H1 (cell line): ENCODE measurements at regions not wholly inside any gene's neighbourhood (a gene's known extent, or its start where the extent isn't known, plus 50 kb on each side); places are given as distances from the start of the nearest gene placed in this dataset.

Experiments used
- CTCF ChIA-PET: fragments of 300-600 bp; sonication (Branson Sonifier 250); formaldehyde crosslinking; loops from one replicate; lab custom pipeline; 2021; ENCODE audit not compliant: partially characterized antibody; lab: Charles Lee
- POLR2A ChIA-PET: fragments of 300-600 bp; sonication (Branson Sonifier 250); formaldehyde crosslinking; loops from one replicate; lab custom pipeline; 2021; ENCODE audit warnings: inconsistent platforms; ENCODE audit not compliant: partially characterized antibody; lab: Charles Lee
- DNase-seq, 2 experiments: peaks; one replicate each; pipeline versions ENCODE4 v3.0.0 to v3.0.0-alpha.2; 2010 to 2022; ENCODE audit warnings: low spot score in 2 of 2, low read depth in 1 of 2, mixed read lengths in 1 of 2
- FAIRE-seq: peaks from 2 replicates; lab custom pipeline; 2011; peaks lifted over from hg19 to GRCh38; lab: Jason Lieb, UNC
- H2AFZ ChIP-seq: 2 replicates; pipeline ENCODE4 v1.8.1; 2012; ENCODE audit warnings: low read length, inconsistent platforms
- H2AK5ac ChIP-seq: 2 replicates; pipeline ENCODE4 v1.6.1; 2013; ENCODE audit warnings: low read depth, low read length
- H2BK120ac ChIP-seq: replicated peaks from 2 replicates; pipeline ENCODE3; 2013; ENCODE audit warnings: low read depth, low read length, inconsistent platforms
- H2BK12ac ChIP-seq: 2 replicates; pipeline ENCODE4 v1.6.1; 2013; ENCODE audit warnings: low read depth, low read length
- H2BK15ac ChIP-seq: 2 replicates; pipeline ENCODE4 v1.6.1; 2013; ENCODE audit warnings: low read length
- H2BK20ac ChIP-seq: 2 replicates; pipeline ENCODE4 v1.6.1; 2013; ENCODE audit warnings: low read length
- H2BK5ac ChIP-seq: 2 replicates; pipeline ENCODE4 v1.6.1; 2013; ENCODE audit warnings: low read depth, low read length
- H3K14ac ChIP-seq: 2 replicates; pipeline ENCODE4 v1.6.1; 2013; ENCODE audit warnings: inconsistent platforms; ENCODE audit not compliant: insufficient read length
- H3K18ac ChIP-seq: 2 replicates; pipeline ENCODE4 v1.6.1; 2013; ENCODE audit warnings: low read length; ENCODE audit errors: extremely low read depth
- H3K23ac ChIP-seq: 2 replicates; pipeline ENCODE4 v1.6.1; 2013; ENCODE audit warnings: inconsistent platforms; ENCODE audit not compliant: insufficient read length
- H3K23me2 ChIP-seq: 2 replicates; pipeline ENCODE4 v1.6.1; 2013; ENCODE audit warnings: low read depth, low read length
- H3K27ac ChIP-seq: 2 replicates; pipeline ENCODE4 v1.6.1; 2011; ENCODE audit warnings: low read depth, low read length, inconsistent platforms
- H3K27me3 ChIP-seq, 4 experiments: replicated peaks in 1 of 4; 1 replicate in 1 of 4; 2 replicates in 3 of 4; pipeline versions ENCODE4 v1.6.1 to v1.8.1; 2011 to 2013; ENCODE audit warnings: low read length in 3 of 4, mild to moderate bottlenecking in 3 of 4, inconsistent platforms in 2 of 4, mixed read lengths in 2 of 4, moderate library complexity in 1 of 4; ENCODE audit not compliant: control insufficient read depth in 3 of 4, insufficient read depth in 3 of 4; ENCODE audit errors: extremely low read depth in 1 of 4
- H3K36me3 ChIP-seq, 4 experiments: 2 replicates each; pipeline versions ENCODE4 v1.6.1 to v1.8.1; 2011 to 2013; ENCODE audit warnings: mild to moderate bottlenecking in 4 of 4, low read length in 3 of 4, moderate library complexity in 2 of 4, control low read depth in 1 of 4, inconsistent platforms in 1 of 4; ENCODE audit not compliant: insufficient read depth in 4 of 4, control insufficient read depth in 2 of 4
- H3K4ac ChIP-seq: replicated peaks from 2 replicates; pipeline ENCODE3; 2013; ENCODE audit warnings: low read length, low read depth, mixed read lengths, inconsistent platforms; ENCODE audit not compliant: insufficient read length
- H3K4me1 ChIP-seq, 4 experiments: replicated peaks in 1 of 4; 1 replicate in 1 of 4; 2 replicates in 3 of 4; pipeline versions ENCODE4 v1.6.1 to v1.8.1; 2011 to 2013; ENCODE audit warnings: low read length in 3 of 4, inconsistent platforms in 2 of 4, mixed read lengths in 1 of 4; ENCODE audit not compliant: insufficient read depth in 4 of 4, control insufficient read depth in 3 of 4
- H3K4me2 ChIP-seq, 2 experiments: 2 replicates each; pipeline versions ENCODE4 v1.6.1 to v1.8.1; 2011 to 2013; ENCODE audit warnings: low read depth in 2 of 2, low read length in 2 of 2, control low read depth in 1 of 2, inconsistent platforms in 1 of 2, mild to moderate bottlenecking in 1 of 2; ENCODE audit not compliant: insufficient read depth in 1 of 2
- H3K4me3 ChIP-seq, 4 experiments: fragments of 200-600, 300-600 bp in 1 of 4; sonication (generic), shearing (Covaris generic), sonication (Bioruptor Twin) in 1 of 4; 2 replicates each; pipeline versions ENCODE4 v1.5.1 to v1.8.1; 2011 to 2016; ENCODE audit warnings: low read length in 4 of 4, low read depth in 3 of 4, control low read depth in 2 of 4, inconsistent platforms in 2 of 4, mild to moderate bottlenecking in 2 of 4, mixed read lengths in 1 of 4, moderate library complexity in 1 of 4; ENCODE audit not compliant: insufficient read depth in 2 of 4; ENCODE audit errors: extremely low read depth in 1 of 4
- H3K56ac ChIP-seq: replicated peaks from 2 replicates; pipeline ENCODE3; 2013; ENCODE audit warnings: low read depth, mild to moderate bottlenecking, mixed read lengths, low read length, inconsistent platforms; ENCODE audit not compliant: insufficient read length
- H3K79me1 ChIP-seq: 2 replicates; pipeline ENCODE4 v1.6.1; 2013; ENCODE audit warnings: low read depth, low read length, control low read depth
- H3K79me2 ChIP-seq, 2 experiments: 2 replicates each; pipeline versions ENCODE4 v1.6.1 to v1.8.1; 2012 to 2013; ENCODE audit warnings: low read length in 2 of 2, mild to moderate bottlenecking in 2 of 2, inconsistent platforms in 1 of 2; ENCODE audit not compliant: insufficient read depth in 2 of 2, control insufficient read depth in 1 of 2
- H3K9ac ChIP-seq, 4 experiments: replicated peaks in 1 of 4; 1 replicate in 1 of 4; 2 replicates in 3 of 4; pipeline versions ENCODE4 v1.6.1 to v1.8.1; 2011 to 2013; ENCODE audit warnings: low read depth in 3 of 4, low read length in 3 of 4, control low read depth in 2 of 4, mild to moderate bottlenecking in 2 of 4, moderate library complexity in 2 of 4, inconsistent platforms in 1 of 4; ENCODE audit errors: extremely low read depth in 1 of 4
- H3K9me3 ChIP-seq, 2 experiments: 2 replicates each; pipeline versions ENCODE4 v1.6.1 to v1.8.1; 2012 to 2013; ENCODE audit warnings: mild to moderate bottlenecking in 2 of 2, moderate library complexity in 2 of 2, control low read depth in 1 of 2, inconsistent platforms in 1 of 2, low read depth in 1 of 2, low read length in 1 of 2, mixed read lengths in 1 of 2; ENCODE audit not compliant: insufficient read depth in 2 of 2
- H4K20me1 ChIP-seq, 2 experiments: replicated peaks in 1 of 2; 2 replicates each; pipeline versions ENCODE3 to v1.8.1; 2011 to 2013; ENCODE audit warnings: inconsistent platforms in 2 of 2, low read length in 2 of 2, mild to moderate bottlenecking in 1 of 2; ENCODE audit not compliant: insufficient read depth in 2 of 2, control insufficient read depth in 1 of 2
- H4K5ac ChIP-seq: 2 replicates; pipeline ENCODE4 v1.6.1; 2013; ENCODE audit warnings: low read length, low read depth, mixed read lengths, inconsistent platforms; ENCODE audit not compliant: insufficient read length
- H4K8ac ChIP-seq: 2 replicates; pipeline ENCODE4 v1.8.0; 2013; ENCODE audit warnings: mild to moderate bottlenecking, moderate library complexity, low read length, inconsistent platforms; ENCODE audit not compliant: insufficient read depth; ENCODE audit errors: extremely low read depth
- H4K91ac ChIP-seq: replicated peaks from 2 replicates; pipeline ENCODE3; 2013; ENCODE audit warnings: low read length, mixed read lengths, inconsistent platforms; ENCODE audit not compliant: insufficient read length
- CBX5 ChIP-seq: fragments of 300-800, 300-1000 bp; sonication (generic); IDR thresholded peaks from 2 replicates; pipeline ENCODE4 v1.7.1; 2016; ENCODE audit warnings: antibody characterized with exemption, low read length, low read depth
- CHD2 ChIP-seq: IDR thresholded peaks from 2 replicates; pipeline ENCODE4 v1.6.1; 2012; ENCODE audit warnings: low read length, improper control_type of control experiment
- CTBP2 ChIP-seq: IDR thresholded peaks from 2 replicates; pipeline ENCODE4 v1.7.0; 2011; ENCODE audit warnings: borderline replicate concordance, mild to moderate bottlenecking, moderate library complexity, mixed read lengths, low read length; ENCODE audit not compliant: insufficient read depth, insufficient read length
- HDAC6 ChIP-seq: IDR thresholded peaks from one replicate; pipeline ENCODE4 v1.7.1; 2012; ENCODE audit warnings: low read depth, mild to moderate bottlenecking, inconsistent platforms, low read length, moderate library complexity
- POLR2A ChIP-seq, 2 experiments: IDR thresholded peaks; 1 replicate in 1 of 2; 2 replicates in 1 of 2; pipeline ENCODE4 v1.6.1; 2011; ENCODE audit warnings: low read depth in 2 of 2, low read length in 2 of 2, mild to moderate bottlenecking in 2 of 2; ENCODE audit errors: control extremely low read depth in 1 of 2
- RNF2 ChIP-seq: fragments of 200-900, 300-1000 bp; sonication (generic); IDR thresholded peaks from 2 replicates; pipeline ENCODE4 v1.7.1; 2016; ENCODE audit warnings: borderline replicate concordance, low read depth, mild to moderate bottlenecking, antibody characterized with exemption, low read length; ENCODE audit not compliant: poor library complexity, severe bottlenecking; ENCODE audit errors: missing control alignments
- YY1 ChIP-seq: IDR thresholded peaks from 2 replicates; pipeline ENCODE4 v1.6.1; 2011; ENCODE audit warnings: low read depth, mild to moderate bottlenecking, low read length
- WGBS, 2 experiments: shearing (Covaris generic) in 1 of 2; methylation state at CpG; one replicate each; pipeline versions ENCODE4 v1.1.6 to v1.1.7; 2013 to 2015; ENCODE audit warnings: low lambda C conversion rate in 2 of 2, mixed read lengths in 2 of 2, inconsistent platforms in 1 of 2, low coverage in 1 of 2, missing lambda C conversion rate in 1 of 2; ENCODE audit not compliant: insufficient replicate concordance in 2 of 2, insufficient coverage in 1 of 2, insufficient read length in 1 of 2; ENCODE audit errors: extremely low coverage in 1 of 2, missing lambda C conversion rate in 1 of 2; 5-methylcytosine and 5-hydroxymethylcytosine counted together

GRCh38 chr4:145290955-145291354 is 110.6 kb upstream of the OTUD4 start:
- CTCF ChIA-PET = no interaction called here

More at GRCh38 chr4:145290955-145291354, 110.6 kb upstream of the OTUD4 start:
- no peak overlapping the region for H3K27ac ChIP-seq
- no peaks in the 10 kb centered on the region for H3K79me2 ChIP-seq
- no peak overlapping the region for H2AFZ ChIP-seq
- H2BK15ac ChIP-seq = no peak overlapping the region
- H3K23ac ChIP-seq = no peak overlapping the region
- no peak for FAIRE-seq
- no peak overlapping the region for H2AK5ac ChIP-seq
- no peak for TF ChIP-seq CTBP2
- no peak for TF ChIP-seq CBX5
- TF ChIP-seq RNF2 = no peak
- TF ChIP-seq YY1 = no peak
- TF ChIP-seq POLR2A (IDR thresholded peaks at IDR 0.05; ENCODE audit: control extremely low read depth in 1 of 2, low read depth in 2 of 2, low read length in 2 of 2) = no peak
- no peak for TF ChIP-seq HDAC6
- TF ChIP-seq CHD2 = no peak
- no peak overlapping the region for H2BK12ac ChIP-seq
- H3K79me1 ChIP-seq = no peaks in the 10 kb centered on the region
- no peak overlapping the region for H4K5ac ChIP-seq
- H3K4me3 ChIP-seq = no peak overlapping the region
- 84% methylated on average over 2 of the region's 2 CpGs; no CpG with 5 or more reads in 1 of the 2 experiments for WGBS, 2 experiments
- no peak overlapping the region for H2BK120ac ChIP-seq
- H3K4me1 ChIP-seq = no peaks in the 10 kb centered on the region
- no peak overlapping the region for H2BK20ac ChIP-seq
- H4K20me1 ChIP-seq = no peaks in the 10 kb centered on the region
- no peak overlapping the region for H3K14ac ChIP-seq
- H3K27me3 ChIP-seq = no peaks in the 10 kb centered on the region
- no peak overlapping the region for H4K91ac ChIP-seq
- no peak overlapping the region for H2BK5ac ChIP-seq
- no peaks in the 10 kb centered on the region for H3K23me2 ChIP-seq
- H3K4me2 ChIP-seq = no peak overlapping the region
- H3K4ac ChIP-seq = no peak overlapping the region
- H3K36me3 ChIP-seq = no peaks in the 10 kb centered on the region
- DNase-seq = no peak
- no peak overlapping the region for H3K56ac ChIP-seq
- H3K9ac ChIP-seq = no peak overlapping the region
- H4K8ac ChIP-seq = no peak overlapping the region
- H3K9me3 ChIP-seq = no peaks in the 10 kb centered on the region
- POLR2A ChIA-PET = no interaction called here
- no peak overlapping the region for H3K18ac ChIP-seq
